HCT116 (cell line): ENCODE measurements at regions not wholly inside any gene's neighbourhood (a gene's known extent, or its start where the extent isn't known, plus 50 kb on each side); places are given as distances from the start of the nearest gene placed in this dataset.

Experiments
- CTCF ChIP-seq, 3 experiments: fragments of 200-600 bp in 1 of 3; sonication (generic) in 1 of 3; IDR thresholded peaks in 2 of 3; conservative IDR thresholded peaks in 1 of 3; 2 replicates each; pipeline ENCODE4 v1.5.1; 2012 to 2017; ENCODE audit warnings: low read depth in 2 of 3, low read length in 2 of 3, antibody characterized with exemption in 1 of 3, borderline replicate concordance in 1 of 3, control low read depth in 1 of 3, mild to moderate bottlenecking in 1 of 3, mixed read lengths in 1 of 3, mixed run types in 1 of 3, moderate library complexity in 1 of 3; ENCODE audit not compliant: insufficient read depth in 1 of 3
- EZH2phosphoT487 ChIP-seq: fragments of 200-600 bp; IDR thresholded peaks from 2 replicates; pipeline ENCODE4 v1.6.1; 2018; ENCODE audit warnings: antibody characterized with exemption, borderline replicate concordance
- POLR2AphosphoS5 ChIP-seq: IDR thresholded peaks from 2 replicates; pipeline ENCODE4 v1.6.1; 2011; ENCODE audit warnings: mild to moderate bottlenecking, low read depth, low read length, moderate library complexity
- RAD21 ChIP-seq: IDR thresholded peaks from 2 replicates; pipeline ENCODE4 v1.6.1; 2012; ENCODE audit warnings: low read depth, mild to moderate bottlenecking

GRCh38 chr6:28586962-28587745 is 61.5 kb downstream of the GPX5 start:
- TF ChIP-seq CTCF (IDR thresholded peaks at IDR 0.05 in 2 of 3, conservative IDR thresholded peaks at IDR 0.05 in 1 of 3; ENCODE audit: borderline replicate concordance in 1 of 3, insufficient read depth in 1 of 3, low read depth in 2 of 3, low read length in 2 of 3) = no peak
- no peak for TF ChIP-seq RAD21
- no peak for TF ChIP-seq POLR2AphosphoS5
- no peak for TF ChIP-seq EZH2phosphoT487
